ENCODE measurements at regions not wholly inside any gene's neighbourhood (a gene's known extent, or its start where the extent isn't known, plus 50 kb on each side); places are given as distances from the start of the nearest gene placed in this dataset.

DNA sequence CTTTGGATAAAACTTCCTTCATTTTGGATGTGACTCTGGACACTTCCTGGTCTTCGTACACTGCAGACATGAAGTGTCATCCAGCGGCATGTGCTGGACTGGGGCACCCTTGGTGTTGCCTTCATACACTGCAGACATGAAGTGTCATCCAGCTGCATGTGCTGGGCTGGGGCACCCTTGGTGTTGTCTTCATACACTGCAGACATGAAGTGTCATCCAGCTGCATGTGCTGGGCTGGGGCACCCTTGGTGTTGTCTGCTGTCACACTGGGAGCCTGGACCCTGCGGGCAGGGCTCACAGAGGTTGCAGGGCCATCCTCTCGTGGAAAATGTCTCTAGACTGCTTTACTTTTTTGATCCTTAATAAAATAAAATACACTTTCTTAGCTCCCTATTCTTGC is 771.4 kb downstream of the BRD1 start:
- no peaks in the 10 kb centered on the region for H3K9me3 ChIP-seq (ENCODE audit: low read depth)
- H3K4me1 ChIP-seq (ENCODE audit: insufficient read depth), result no peaks in the 10 kb centered on the region
- no peak overlapping the region for H2AFZ ChIP-seq
- no peaks in the 10 kb centered on the region for H3K79me2 ChIP-seq (ENCODE audit: insufficient read depth)
- H3K27me3 ChIP-seq (replicated peaks; ENCODE audit: insufficient read depth), result no peaks in the 10 kb centered on the region
- 46 to 47% methylated on average over 4 of the region's 4 CpGs for WGBS, 2 experiments (ENCODE audit: low coverage in 1 of 2, low lambda C conversion rate in 2 of 2, missing lambda C conversion rate in 2 of 2)
- no peak overlapping the region for H3K4me2 ChIP-seq (ENCODE audit: unreplicated experiment)
- no peak overlapping the region for H3K4me3 ChIP-seq
- no peaks in the 10 kb centered on the region for H3K36me3 ChIP-seq (ENCODE audit: low read depth)
- in situ Hi-C loops (cut with MboI), result no loop called here
- TF ChIP-seq EZH2phosphoT487 (IDR thresholded peaks at IDR 0.05; ENCODE audit: insufficient read depth, low read depth) (no peak), EZH2 (IDR thresholded peaks at IDR 0.05; ENCODE audit: insufficient read depth, poor library complexity, severe bottlenecking) (no peak)
- no peak for DNase-seq
- H3K9ac ChIP-seq, result no peak overlapping the region
- no peak overlapping the region for H3K27ac ChIP-seq
- H3F3A ChIP-seq (ENCODE audit: insufficient read depth), result no peaks in the 10 kb centered on the region
- H4K20me1 ChIP-seq (ENCODE audit: insufficient read depth), result no peaks in the 10 kb centered on the region
- H3K9me2 ChIP-seq (ENCODE audit: insufficient read depth), result no peaks in the 10 kb centered on the region

DNA sequence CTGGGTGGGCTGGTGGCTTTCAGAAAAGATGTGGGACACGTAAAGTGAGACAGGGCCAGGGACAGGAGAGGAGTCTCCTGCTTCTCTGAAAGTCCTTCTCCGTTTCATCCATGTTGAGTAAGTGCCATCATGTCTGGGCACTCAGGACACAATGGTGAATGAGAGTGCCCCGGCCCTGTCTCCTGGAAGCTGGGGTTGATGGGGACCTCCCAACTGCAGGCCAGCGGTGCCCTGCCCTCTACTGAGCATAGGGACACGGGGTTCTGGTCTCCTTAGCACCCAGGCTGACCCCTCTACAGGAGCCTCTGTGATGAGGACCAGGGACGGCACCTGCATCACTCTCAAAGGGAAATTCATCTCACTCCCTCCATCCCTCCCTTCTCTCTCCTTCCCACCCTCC is 772.3 kb downstream of the BRD1 start:
- H3K27ac ChIP-seq, result no peak overlapping the region
- H3K9ac ChIP-seq, result no peak overlapping the region
- DNase-seq, result no peak
- H3K4me1 ChIP-seq (ENCODE audit: insufficient read depth), result no peaks in the 10 kb centered on the region
- no peaks in the 10 kb centered on the region for H4K20me1 ChIP-seq (ENCODE audit: insufficient read depth)
- no peak overlapping the region for H3K4me2 ChIP-seq (ENCODE audit: unreplicated experiment)
- H3K27me3 ChIP-seq (replicated peaks; ENCODE audit: insufficient read depth), result no peaks in the 10 kb centered on the region
- in situ Hi-C loops (cut with MboI), result no loop called here
- WGBS, 2 experiments (ENCODE audit: low coverage in 1 of 2, low lambda C conversion rate in 2 of 2, missing lambda C conversion rate in 2 of 2), result 23 to 31% methylated on average over 5 to 6 of the region's 6 CpGs
- H3K9me3 ChIP-seq (ENCODE audit: low read depth), result no peaks in the 10 kb centered on the region
- TF ChIP-seq EZH2phosphoT487 (IDR thresholded peaks at IDR 0.05; ENCODE audit: insufficient read depth, low read depth) (no peak), EZH2 (IDR thresholded peaks at IDR 0.05; ENCODE audit: insufficient read depth, poor library complexity, severe bottlenecking) (no peak)
- no peaks in the 10 kb centered on the region for H3K9me2 ChIP-seq (ENCODE audit: insufficient read depth)
- no peaks in the 10 kb centered on the region for H3K79me2 ChIP-seq (ENCODE audit: insufficient read depth)
- H3K4me3 ChIP-seq, result no peak overlapping the region
- H2AFZ ChIP-seq, result no peak overlapping the region
- H3F3A ChIP-seq (ENCODE audit: insufficient read depth), result no peaks in the 10 kb centered on the region
- no peaks in the 10 kb centered on the region for H3K36me3 ChIP-seq (ENCODE audit: low read depth)

DNA sequence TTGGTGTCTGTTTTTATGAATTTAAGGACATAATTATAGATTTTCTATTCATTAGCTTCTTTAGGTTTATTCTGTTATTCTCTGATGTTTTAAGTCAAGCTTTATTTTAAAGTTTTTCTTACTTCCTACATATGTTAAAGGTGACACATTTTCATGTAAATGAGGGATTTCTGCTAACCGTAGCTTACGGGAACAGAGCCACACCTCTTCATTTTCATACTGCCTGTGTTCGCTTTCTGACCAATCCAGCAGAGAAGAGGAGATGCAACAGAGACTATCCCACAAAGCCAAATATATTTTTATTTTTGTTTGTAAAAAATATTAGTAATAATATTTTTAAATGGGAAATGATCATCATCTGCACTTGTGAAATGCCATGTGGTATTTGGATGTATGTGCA is 774.1 kb downstream of the BRD1 start:
- Histone ChIP-seq H3K9me3 (ENCODE audit: low read depth) (no peaks in the 10 kb centered on the region), H3K4me1 (ENCODE audit: insufficient read depth) (no peaks in the 10 kb centered on the region), H3K36me3 (ENCODE audit: low read depth) (no peaks in the 10 kb centered on the region)

DNA sequence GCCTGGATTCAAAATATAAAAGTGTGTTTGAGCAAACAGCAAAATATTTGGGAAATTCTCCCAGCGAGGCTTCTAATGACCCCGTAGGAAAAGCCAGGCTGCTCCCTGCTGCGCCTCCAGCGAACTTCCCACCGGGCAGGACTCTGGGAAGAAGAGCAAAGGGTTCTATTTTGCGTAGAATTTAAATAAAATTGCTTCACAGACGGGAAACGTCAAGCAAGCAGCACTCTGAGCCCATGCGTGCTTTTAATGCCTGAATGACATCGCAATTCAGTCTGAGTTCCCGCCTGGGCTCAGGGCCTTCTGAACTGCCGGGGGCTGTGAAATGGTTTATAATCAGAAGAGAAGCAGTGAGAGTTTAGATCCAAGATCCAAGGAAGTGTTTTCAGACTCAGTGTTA is 775.1 kb downstream of the BRD1 start:
- H3K4me2 ChIP-seq (ENCODE audit: unreplicated experiment), result no peak overlapping the region
- H4K20me1 ChIP-seq (ENCODE audit: insufficient read depth), result no peaks in the 10 kb centered on the region
- no peak overlapping the region for H3K9ac ChIP-seq
- no peaks in the 10 kb centered on the region for H3K9me2 ChIP-seq (ENCODE audit: insufficient read depth)
- H3F3A ChIP-seq (ENCODE audit: insufficient read depth), result no peaks in the 10 kb centered on the region
- H3K36me3 ChIP-seq (ENCODE audit: low read depth), result no peaks in the 10 kb centered on the region
- no peaks in the 10 kb centered on the region for H3K79me2 ChIP-seq (ENCODE audit: insufficient read depth)
- H3K4me1 ChIP-seq (ENCODE audit: insufficient read depth), result no peaks in the 10 kb centered on the region
- no peak overlapping the region for H2AFZ ChIP-seq
- H3K4me3 ChIP-seq, result no peak overlapping the region
- TF ChIP-seq EZH2phosphoT487 (IDR thresholded peaks at IDR 0.05; ENCODE audit: insufficient read depth, low read depth) (no peak), EZH2 (IDR thresholded peaks at IDR 0.05; ENCODE audit: insufficient read depth, poor library complexity, severe bottlenecking) (no peak)
- 54 to 59% methylated on average over 12 of the region's 12 CpGs for WGBS, 2 experiments (ENCODE audit: low coverage in 1 of 2, low lambda C conversion rate in 2 of 2, missing lambda C conversion rate in 2 of 2)
- no peak for DNase-seq
- no peaks in the 10 kb centered on the region for H3K9me3 ChIP-seq (ENCODE audit: low read depth)
- in situ Hi-C loops (cut with MboI), result no loop called here
- no peaks in the 10 kb centered on the region for H3K27me3 ChIP-seq (replicated peaks; ENCODE audit: insufficient read depth)
- no peak overlapping the region for H3K27ac ChIP-seq

More for the DNA sequence above, 774.1 kb downstream of the BRD1 start:
- Histone ChIP-seq H3K27me3 (replicated peaks; ENCODE audit: insufficient read depth) (no peaks in the 10 kb centered on the region), H2AFZ (no peak overlapping the region), H3F3A (ENCODE audit: insufficient read depth) (no peaks in the 10 kb centered on the region), H3K9me2 (ENCODE audit: insufficient read depth) (no peaks in the 10 kb centered on the region), H3K9ac (no peak overlapping the region), H3K4me3 (no peak overlapping the region), H3K27ac (no peak overlapping the region), H3K79me2 (ENCODE audit: insufficient read depth) (no peaks in the 10 kb centered on the region), H4K20me1 (ENCODE audit: insufficient read depth) (no peaks in the 10 kb centered on the region), H3K4me2 (ENCODE audit: unreplicated experiment) (no peak overlapping the region)
- TF ChIP-seq EZH2 (IDR thresholded peaks at IDR 0.05; ENCODE audit: insufficient read depth, poor library complexity, severe bottlenecking), result no peak
- no peak for TF ChIP-seq EZH2phosphoT487 (IDR thresholded peaks at IDR 0.05; ENCODE audit: insufficient read depth, low read depth)
- DNase-seq, result no peak
- 69 to 71% methylated on average over 3 of the region's 3 CpGs for WGBS, 2 experiments (ENCODE audit: low coverage in 1 of 2, low lambda C conversion rate in 2 of 2, missing lambda C conversion rate in 2 of 2)
- in situ Hi-C loops (cut with MboI), result no loop called here

DNA sequence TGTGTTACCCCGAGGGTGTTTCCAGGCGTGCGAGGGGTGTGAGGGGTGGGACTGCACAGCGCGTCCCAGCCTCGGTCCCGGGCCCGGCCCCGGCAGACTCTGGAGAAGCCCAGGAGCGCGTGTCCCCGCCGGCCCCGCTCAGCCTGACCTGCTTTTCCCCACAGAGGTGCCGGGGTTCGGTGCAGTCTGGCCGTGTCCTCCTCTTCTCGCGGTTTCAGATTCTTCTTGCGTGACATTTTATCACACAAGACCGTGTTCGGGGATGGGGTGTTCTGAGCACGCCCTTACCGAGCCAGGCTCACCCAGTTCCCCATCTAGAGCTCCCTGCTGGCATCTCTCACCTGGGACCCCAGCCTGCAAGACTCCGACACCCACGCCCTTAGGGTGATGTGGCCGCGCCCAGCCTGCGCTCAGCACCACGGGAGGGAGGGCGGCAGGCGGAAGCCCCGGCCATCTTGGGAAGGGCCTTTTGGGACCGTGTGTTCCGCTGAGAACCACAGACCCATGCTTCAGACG is 775.6 kb downstream of the BRD1 start:
- H3K4me1 ChIP-seq (ENCODE audit: insufficient read depth), result no peaks in the 10 kb centered on the region
- in situ Hi-C loops (cut with MboI), result no loop called here

More for the DNA sequence above, 775.6 kb downstream of the BRD1 start:
- H3K9me3 ChIP-seq (ENCODE audit: low read depth), result no peaks in the 10 kb centered on the region
- no peaks in the 10 kb centered on the region for H4K20me1 ChIP-seq (ENCODE audit: insufficient read depth)
- no peaks in the 10 kb centered on the region for H3K79me2 ChIP-seq (ENCODE audit: insufficient read depth)
- 68 to 71% methylated on average over 35 to 36 of the region's 36 CpGs for WGBS, 2 experiments (ENCODE audit: low coverage in 1 of 2, low lambda C conversion rate in 2 of 2, missing lambda C conversion rate in 2 of 2)
- no peak for TF ChIP-seq EZH2 (IDR thresholded peaks at IDR 0.05; ENCODE audit: insufficient read depth, poor library complexity, severe bottlenecking)
- no peak for TF ChIP-seq EZH2phosphoT487 (IDR thresholded peaks at IDR 0.05; ENCODE audit: insufficient read depth, low read depth)
- no peak overlapping the region for H3K9ac ChIP-seq
- no peak for DNase-seq
- H3K27ac ChIP-seq, result no peak overlapping the region
- no peaks in the 10 kb centered on the region for H3K27me3 ChIP-seq (replicated peaks; ENCODE audit: insufficient read depth)
- H3K4me3 ChIP-seq, result no peak overlapping the region
- no peaks in the 10 kb centered on the region for H3K9me2 ChIP-seq (ENCODE audit: insufficient read depth)
- no peaks in the 10 kb centered on the region for H3F3A ChIP-seq (ENCODE audit: insufficient read depth)
- H3K36me3 ChIP-seq (ENCODE audit: low read depth), result no peaks in the 10 kb centered on the region
- no peak overlapping the region for H2AFZ ChIP-seq
- no peak overlapping the region for H3K4me2 ChIP-seq (ENCODE audit: unreplicated experiment)
